ENCODE measurements at regions not wholly inside any gene's neighbourhood (a gene's known extent, or its start where the extent isn't known, plus 50 kb on each side); places are given as distances from the start of the nearest gene placed in this dataset.
A peak's percentile ranks its signal among the peaks of the same experiment; 100 is the strongest.

- CTCF ChIA-PET = no interaction called here
- H3K27ac ChIP-seq (ENCODE audit: extremely low read depth, low read depth, low read length) = no peak overlapping the region
These were observed 79.3 kb upstream of the NANOS1 start for GRCh38 chr10:118950190-118950680.

DNA sequence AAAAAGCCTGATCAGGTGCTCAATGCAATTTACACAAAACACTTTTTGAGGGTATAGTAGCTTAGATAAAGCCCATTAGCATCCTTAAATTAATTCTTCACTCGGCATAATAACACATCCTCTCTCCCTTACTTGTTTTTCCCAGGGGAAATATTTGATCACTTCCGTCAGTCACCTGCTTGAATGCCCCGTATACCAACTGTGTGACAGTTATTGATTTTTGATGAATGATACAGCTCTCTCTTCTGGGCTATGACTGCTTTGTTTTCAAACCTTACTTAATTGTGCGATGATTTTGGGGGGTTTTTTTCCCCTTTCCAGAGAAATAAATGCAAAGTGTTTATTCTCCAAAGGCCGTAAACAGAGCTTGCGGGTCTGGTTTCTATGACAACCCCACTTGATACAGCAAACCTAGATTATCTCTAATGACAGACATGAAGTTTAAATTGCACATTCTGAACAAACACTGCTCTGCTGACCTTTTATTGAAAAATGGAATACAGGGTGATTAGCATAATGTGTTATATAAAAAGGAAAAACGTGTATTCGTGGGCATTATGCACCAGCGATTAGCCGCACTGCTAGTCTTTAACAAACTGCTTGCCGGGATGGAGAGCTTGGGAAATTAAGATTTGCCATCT is 78.4 kb upstream of the NANOS1 start:
- CTCF ChIA-PET = interaction anchor here (0.7 kb wide), 1 partner anchor 101 kb away, joined by 5 read pairs; no protein-coding TSS in a partner anchor
- Histone ChIP-seq H3K9me3 (ENCODE audit: control insufficient read depth, insufficient read depth, low read depth, low read length) (no peaks in the 10 kb centered on the region), H3K27ac (ENCODE audit: extremely low read depth, low read depth, low read length) (no peak overlapping the region), H3K36me3 (ENCODE audit: control insufficient read depth in 2 of 2, insufficient read depth in 1 of 2, low read length in 2 of 2) (no peaks in the 10 kb centered on the region), H3K4me3 (ENCODE audit: low read depth, low read length) (no peak overlapping the region), H3K4me1 (ENCODE audit: control insufficient read depth, insufficient read depth, low read length) (0 out of 2 replicates have a peak, but pooled peaks cover 2% of the 10 kb centered on the region)
- TF ChIP-seq ZNF561 (tag by site-specific recombination; IDR thresholded peaks at IDR 0.05; ENCODE audit: borderline replicate concordance) = no peak
- TF ChIP-seq FEZF1 (tag by site-specific recombination; IDR thresholded peaks at IDR 0.05) = 0 out of 2 replicates have a peak, but pooled peaks have one; percentile 19
- TF ChIP-seq ZFHX2 (tag by site-specific recombination; conservative IDR thresholded peaks at IDR 0.05) = no peak
- TF ChIP-seq, protein P1, sequence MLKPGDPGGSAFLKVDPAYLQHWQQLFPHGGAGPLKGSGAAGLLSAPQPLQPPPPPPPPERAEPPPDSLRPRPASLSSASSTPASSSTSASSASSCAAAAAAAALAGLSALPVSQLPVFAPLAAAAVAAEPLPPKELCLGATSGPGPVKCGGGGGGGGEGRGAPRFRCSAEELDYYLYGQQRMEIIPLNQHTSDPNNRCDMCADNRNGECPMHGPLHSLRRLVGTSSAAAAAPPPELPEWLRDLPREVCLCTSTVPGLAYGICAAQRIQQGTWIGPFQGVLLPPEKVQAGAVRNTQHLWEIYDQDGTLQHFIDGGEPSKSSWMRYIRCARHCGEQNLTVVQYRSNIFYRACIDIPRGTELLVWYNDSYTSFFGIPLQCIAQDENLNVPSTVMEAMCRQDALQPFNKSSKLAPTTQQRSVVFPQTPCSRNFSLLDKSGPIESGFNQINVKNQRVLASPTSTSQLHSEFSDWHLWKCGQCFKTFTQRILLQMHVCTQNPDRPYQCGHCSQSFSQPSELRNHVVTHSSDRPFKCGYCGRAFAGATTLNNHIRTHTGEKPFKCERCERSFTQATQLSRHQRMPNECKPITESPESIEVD (tag by site-specific recombination; IDR thresholded peaks at IDR 0.05) = peak; percentile 49
- no peak for TF ChIP-seq ZNF558 (tag by site-specific recombination; IDR thresholded peaks at IDR 0.05)
- POLR2A ChIA-PET = no interaction called here

More at GRCh38 chr10:118950190-118950680, 79.3 kb upstream of the NANOS1 start:
- TF ChIP-seq ZNF404 (tag by site-specific recombination; IDR thresholded peaks at IDR 0.05) (no peak), GLIS1 (tag by site-specific recombination; IDR thresholded peaks at IDR 0.05) (peak; percentile 92), ZSCAN30 (tag by site-specific recombination; IDR thresholded peaks at IDR 0.05) (no peak), ZSCAN4 (tag by site-specific recombination; IDR thresholded peaks at IDR 0.05) (peak; percentile 77), ZNF629 (tag by site-specific recombination; IDR thresholded peaks at IDR 0.05) (0 out of 2 replicates have a peak, but pooled peaks have one; percentile 16), FEZF1 (tag by site-specific recombination; IDR thresholded peaks at IDR 0.05) (peak; percentile 66), ZNF248 (tag by site-specific recombination; IDR thresholded peaks at IDR 0.05) (no peak)
- TF ChIP-seq, protein P2, sequence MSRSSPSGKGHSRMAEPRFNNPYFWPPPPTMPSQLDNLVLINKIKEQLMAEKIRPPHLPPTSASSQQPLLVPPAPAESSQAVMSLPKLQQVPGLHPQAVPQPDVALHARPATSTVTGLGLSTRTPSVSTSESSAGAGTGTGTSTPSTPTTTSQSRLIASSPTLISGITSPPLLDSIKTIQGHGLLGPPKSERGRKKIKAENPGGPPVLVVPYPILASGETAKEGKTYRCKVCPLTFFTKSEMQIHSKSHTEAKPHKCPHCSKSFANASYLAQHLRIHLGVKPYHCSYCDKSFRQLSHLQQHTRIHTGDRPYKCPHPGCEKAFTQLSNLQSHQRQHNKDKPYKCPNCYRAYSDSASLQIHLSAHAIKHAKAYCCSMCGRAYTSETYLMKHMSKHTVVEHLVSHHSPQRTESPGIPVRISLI (tag by site-specific recombination; IDR thresholded peaks at IDR 0.05) = peak; percentile 52; the same call in 1 of the 2 replicates
- TF ChIP-seq, protein P3, sequence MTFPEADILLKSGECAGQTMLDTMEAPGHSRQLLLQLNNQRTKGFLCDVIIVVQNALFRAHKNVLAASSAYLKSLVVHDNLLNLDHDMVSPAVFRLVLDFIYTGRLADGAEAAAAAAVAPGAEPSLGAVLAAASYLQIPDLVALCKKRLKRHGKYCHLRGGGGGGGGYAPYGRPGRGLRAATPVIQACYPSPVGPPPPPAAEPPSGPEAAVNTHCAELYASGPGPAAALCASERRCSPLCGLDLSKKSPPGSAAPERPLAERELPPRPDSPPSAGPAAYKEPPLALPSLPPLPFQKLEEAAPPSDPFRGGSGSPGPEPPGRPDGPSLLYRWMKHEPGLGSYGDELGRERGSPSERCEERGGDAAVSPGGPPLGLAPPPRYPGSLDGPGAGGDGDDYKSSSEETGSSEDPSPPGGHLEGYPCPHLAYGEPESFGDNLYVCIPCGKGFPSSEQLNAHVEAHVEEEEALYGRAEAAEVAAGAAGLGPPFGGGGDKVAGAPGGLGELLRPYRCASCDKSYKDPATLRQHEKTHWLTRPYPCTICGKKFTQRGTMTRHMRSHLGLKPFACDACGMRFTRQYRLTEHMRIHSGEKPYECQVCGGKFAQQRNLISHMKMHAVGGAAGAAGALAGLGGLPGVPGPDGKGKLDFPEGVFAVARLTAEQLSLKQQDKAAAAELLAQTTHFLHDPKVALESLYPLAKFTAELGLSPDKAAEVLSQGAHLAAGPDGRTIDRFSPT (tag by site-specific recombination; IDR thresholded peaks at IDR 0.05) = no peak
- Histone ChIP-seq H3K4me3 (ENCODE audit: low read depth, low read length) (no peak overlapping the region), H3K4me1 (ENCODE audit: control insufficient read depth, insufficient read depth, low read length) (0 out of 2 replicates have a peak, but pooled peaks cover 2% of the 10 kb centered on the region), H3K9me3 (ENCODE audit: control insufficient read depth, insufficient read depth, low read depth, low read length) (no peaks in the 10 kb centered on the region), H3K36me3 (ENCODE audit: control insufficient read depth in 2 of 2, insufficient read depth in 1 of 2, low read length in 2 of 2) (no peaks in the 10 kb centered on the region)
- POLR2A ChIA-PET = no interaction called here
